Lung (tissue), 11 donors: ENCODE measurements at regions not wholly inside any gene's neighbourhood (a gene's known extent, or its start where the extent isn't known, plus 50 kb on each side); places are given as distances from the start of the nearest gene placed in this dataset.

Experiments used
- ATAC-seq: fragments of 200-7000 bp; cut with Tn5 transposase; one replicate; pipeline ENCODE4 v1.9.1; 2020; ENCODE audit warnings: moderate number of reproducible peaks; ENCODE audit not compliant: insufficient read depth, low FRiP score
- DNase-seq, 3 donors: peaks; one replicate each; pipeline ENCODE4 v3.0.0-alpha.2; 2013 to 2017
- H3K27ac ChIP-seq, 2 donors: one replicate each; pipeline ENCODE4 v1.5.1; 2013; ENCODE audit warnings: mild to moderate bottlenecking in 2 of 2, moderate library complexity in 2 of 2, control low read depth in 1 of 2, inconsistent platforms in 1 of 2, low read depth in 1 of 2, low read length in 1 of 2
- H3K27me3 ChIP-seq, 3 donors: one replicate each; pipeline ENCODE4 v1.5.1; 2013; ENCODE audit warnings: low read length in 2 of 3; ENCODE audit not compliant: control insufficient read depth in 3 of 3, insufficient read depth in 3 of 3
- H3K36me3 ChIP-seq, 4 donors: one replicate each; pipeline ENCODE4 v1.5.1; 2013; ENCODE audit warnings: low read length in 4 of 4, mild to moderate bottlenecking in 1 of 4, moderate library complexity in 1 of 4; ENCODE audit not compliant: control insufficient read depth in 4 of 4, insufficient read depth in 4 of 4
- H3K4me1 ChIP-seq, 5 donors: one replicate each; pipeline ENCODE4 v1.5.1; 2013; ENCODE audit warnings: low read length in 5 of 5, mild to moderate bottlenecking in 2 of 5, moderate library complexity in 1 of 5; ENCODE audit not compliant: control insufficient read depth in 5 of 5, insufficient read depth in 5 of 5
- H3K4me3 ChIP-seq: one replicate; pipeline ENCODE4 v1.5.1; 2013; ENCODE audit warnings: mild to moderate bottlenecking, control low read depth, moderate library complexity
- H3K9ac ChIP-seq, 2 donors: one replicate each; pipeline ENCODE4 v1.5.1; 2013; ENCODE audit warnings: low read length in 2 of 2, control low read depth in 1 of 2; ENCODE audit not compliant: insufficient read depth in 1 of 2
- H3K9me3 ChIP-seq, 4 donors: one replicate each; pipeline ENCODE4 v1.5.1; 2013; ENCODE audit warnings: low read length in 3 of 4, mild to moderate bottlenecking in 1 of 4, moderate library complexity in 1 of 4; ENCODE audit not compliant: control insufficient read depth in 4 of 4, insufficient read depth in 3 of 4
- CTCF ChIP-seq: IDR thresholded peaks from 2 replicates; pipeline ENCODE4 v1.5.1; 2012; ENCODE audit warnings: mild to moderate bottlenecking; ENCODE audit errors: control extremely low read depth, extremely low read depth
- WGBS, 2 donors: extraction: QIAGEN DNeasy Blood & Tissue Kit; methylation state at CpG; one replicate each; pipeline ENCODE4 v1.1.7; 2013; 5-methylcytosine and 5-hydroxymethylcytosine counted together
- donor health status: control.
- donor health status: control.
- donor health status: Bipolar disorder and iron deficiency.
- donor health status: healthy.
- donor health status: DM: yes; HTN: yes; CAD: no.

- no peak for TF ChIP-seq CTCF
- H3K36me3 ChIP-seq, result peaks cover 0 to 1% (median 0%) of the 10 kb centered on the region in 4 donors
- no peaks in the 10 kb centered on the region for H3K9me3 ChIP-seq
- peaks cover 0 to 2% (median 0%) of the 10 kb centered on the region in 5 donors for H3K4me1 ChIP-seq
- no peaks in the 10 kb centered on the region for H3K27me3 ChIP-seq
- H3K4me3 ChIP-seq, result no peak overlapping the region
- no peak for DNase-seq
- 67 to 80% methylated on average over 10 of the region's 10 CpGs for WGBS, 2 donors
- H3K9ac ChIP-seq, result no peak overlapping the region
- ATAC-seq, result no peak
- H3K27ac ChIP-seq, result no peak overlapping the region
Observed at GRCh38 chr13:99792079-99792921, 179.3 kb downstream of the ZIC5 start.

- H3K4me1 ChIP-seq, result no peaks in the 10 kb centered on the region
- no peaks in the 10 kb centered on the region for H3K27me3 ChIP-seq
- DNase-seq (no peak), ATAC-seq (no peak)
- H3K36me3 ChIP-seq, result no peaks in the 10 kb centered on the region
- TF ChIP-seq CTCF, result no peak
- H3K9ac ChIP-seq, result no peak overlapping the region
- no peak overlapping the region for H3K27ac ChIP-seq
- peaks cover 0 to 3% (median 0%) of the 10 kb centered on the region in 4 donors for H3K9me3 ChIP-seq
- 93% methylated on average over 3 of the region's 3 CpGs for WGBS, 2 donors
- no peak overlapping the region for H3K4me3 ChIP-seq
Observed at GRCh38 chr13:99782669-99783068, 188.9 kb downstream of the ZIC5 start.

- no peak for TF ChIP-seq CTCF
- H3K27ac ChIP-seq, result no peak overlapping the region
- DNase-seq, result no peak
- no peaks in the 10 kb centered on the region for H3K36me3 ChIP-seq
- no peak for ATAC-seq
- no peaks in the 10 kb centered on the region for H3K27me3 ChIP-seq
- WGBS, 2 donors, result 84 to 95% methylated on average over 2 of the region's 2 CpGs
- H3K4me3 ChIP-seq, result no peak overlapping the region
- H3K4me1 ChIP-seq, result no peaks in the 10 kb centered on the region
- no peak overlapping the region for H3K9ac ChIP-seq
- no peaks in the 10 kb centered on the region for H3K9me3 ChIP-seq
Observed at GRCh38 chr13:99778500-99778899, 193.1 kb downstream of the ZIC5 start.
